ENCODE measurements at regions not wholly inside any gene's neighbourhood (a gene's known extent, or its start where the extent isn't known, plus 50 kb on each side); places are given as distances from the start of the nearest gene placed in this dataset.

DNA sequence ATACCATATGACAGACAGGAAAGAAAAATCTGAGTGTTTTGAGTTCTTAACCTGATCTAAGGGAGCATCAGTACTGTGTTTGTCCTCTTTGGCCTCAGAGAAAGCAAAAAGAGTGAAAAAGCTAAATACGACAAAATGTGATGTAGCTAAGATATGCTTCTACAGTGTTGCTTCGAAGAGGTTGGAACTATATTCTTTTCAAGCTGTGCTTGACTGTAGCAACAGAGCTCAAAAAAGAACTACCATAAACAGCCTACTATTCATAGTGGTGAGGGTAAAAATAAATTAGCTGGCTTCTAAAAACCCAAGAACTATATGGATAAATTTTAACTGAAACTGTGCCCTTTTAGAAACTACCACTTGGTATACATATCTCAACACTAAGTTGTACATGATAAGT, 881.8 kb upstream of the PCDH10 start:
- Histone ChIP-seq H3K4me2 (ENCODE audit: insufficient read depth, insufficient read length, low read length) (no peak overlapping the region), H3K23me2 (ENCODE audit: insufficient read length, low read depth, low read length, poor library complexity, severe bottlenecking) (no peaks in the 10 kb centered on the region), H3K79me2 (ENCODE audit: insufficient read depth, low read length) (no peaks in the 10 kb centered on the region), H4K20me1 (ENCODE audit: control insufficient read depth, insufficient read depth, insufficient read length) (no peaks in the 10 kb centered on the region), H2AK5ac (ENCODE audit: insufficient read length, low read length) (no peak overlapping the region), H3T11ph (ENCODE audit: low read length) (no peak overlapping the region), H2BK20ac (ENCODE audit: low read depth, low read length, poor library complexity, severe bottlenecking) (no peak overlapping the region), H3K23ac (ENCODE audit: insufficient read length, low read depth, low read length) (no peak overlapping the region), H2BK12ac (ENCODE audit: insufficient read length, low read depth, low read length) (no peak overlapping the region), H3K18ac (ENCODE audit: insufficient read length, low read depth, low read length) (no peak overlapping the region), H2AFZ (ENCODE audit: low read length) (no peak overlapping the region), H3K4me1 (ENCODE audit: insufficient read depth, low read length) (no peaks in the 10 kb centered on the region), H3K79me1 (ENCODE audit: insufficient read depth, low read depth, low read length, poor library complexity, severe bottlenecking) (no peaks in the 10 kb centered on the region), H4K8ac (replicated peaks; ENCODE audit: insufficient read length, low read depth, low read length) (no peak overlapping the region), H2BK15ac (ENCODE audit: low read depth, low read length) (no peak overlapping the region), H3K9me3 (ENCODE audit: control insufficient read depth, low read depth, low read length) (no peaks in the 10 kb centered on the region), H4K91ac (ENCODE audit: insufficient read length, low read depth, low read length) (no peak overlapping the region), H3K56ac (ENCODE audit: insufficient read length, low read depth, low read length) (no peak overlapping the region), H3K9ac (ENCODE audit: extremely low read depth, insufficient read length, low read length) (no peak overlapping the region), H2BK120ac (ENCODE audit: low read depth, low read length, poor library complexity, severe bottlenecking) (no peak overlapping the region), H4K5ac (ENCODE audit: insufficient read length, low read depth, low read length) (no peak overlapping the region), H3K4ac (ENCODE audit: low read depth, low read length) (no peak overlapping the region), H2BK5ac (ENCODE audit: insufficient read length, low read length) (no peak overlapping the region), H3K14ac (ENCODE audit: insufficient read depth, low read length) (no peak overlapping the region), H3K27ac (ENCODE audit: insufficient read length, low read depth, low read length) (no peak overlapping the region), H3K27me3 (ENCODE audit: insufficient read depth, low read length) (no peaks in the 10 kb centered on the region)
- no peak overlapping the region for H3K27ac Mint-ChIP-seq
- no peak overlapping the region for H3K4me3 Mint-ChIP-seq
- peaks cover 3% of the 10 kb centered on the region in 2 experiments; a peak in 1 of 4 replicates for H3K4me1 Mint-ChIP-seq
- peaks cover 0 to 5% (median 0%) of the 10 kb centered on the region in 3 experiments; a peak in 3 of 7 replicates for H3K36me3 Mint-ChIP-seq (ENCODE audit: insufficient read depth in 1 of 3, low read depth in 3 of 3)
- TF ChIP-seq, protein P1, sequence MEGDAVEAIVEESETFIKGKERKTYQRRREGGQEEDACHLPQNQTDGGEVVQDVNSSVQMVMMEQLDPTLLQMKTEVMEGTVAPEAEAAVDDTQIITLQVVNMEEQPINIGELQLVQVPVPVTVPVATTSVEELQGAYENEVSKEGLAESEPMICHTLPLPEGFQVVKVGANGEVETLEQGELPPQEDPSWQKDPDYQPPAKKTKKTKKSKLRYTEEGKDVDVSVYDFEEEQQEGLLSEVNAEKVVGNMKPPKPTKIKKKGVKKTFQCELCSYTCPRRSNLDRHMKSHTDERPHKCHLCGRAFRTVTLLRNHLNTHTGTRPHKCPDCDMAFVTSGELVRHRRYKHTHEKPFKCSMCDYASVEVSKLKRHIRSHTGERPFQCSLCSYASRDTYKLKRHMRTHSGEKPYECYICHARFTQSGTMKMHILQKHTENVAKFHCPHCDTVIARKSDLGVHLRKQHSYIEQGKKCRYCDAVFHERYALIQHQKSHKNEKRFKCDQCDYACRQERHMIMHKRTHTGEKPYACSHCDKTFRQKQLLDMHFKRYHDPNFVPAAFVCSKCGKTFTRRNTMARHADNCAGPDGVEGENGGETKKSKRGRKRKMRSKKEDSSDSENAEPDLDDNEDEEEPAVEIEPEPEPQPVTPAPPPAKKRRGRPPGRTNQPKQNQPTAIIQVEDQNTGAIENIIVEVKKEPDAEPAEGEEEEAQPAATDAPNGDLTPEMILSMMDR (conservative IDR thresholded peaks at IDR 0.05) = no peak
- DNase-seq = no peak
- no peaks in the 10 kb centered on the region for H3K27me3 Mint-ChIP-seq (ENCODE audit: low read depth)
- peaks cover 0 to 3% of the 10 kb centered on the region in 2 experiments; a peak in 2 of 5 replicates for H3K9me3 Mint-ChIP-seq
- no CpG with 5 or more reads among the region's 2 CpGs for WGBS (ENCODE audit: extremely low coverage, insufficient read length, low lambda C conversion rate)
